AG09319 (cell line): ENCODE measurements at regions not wholly inside any gene's neighbourhood (a gene's known extent, or its start where the extent isn't known, plus 50 kb on each side); places are given as distances from the start of the nearest gene placed in this dataset.
"Not testable (repeated sequence)": the region's sequence is repeated elsewhere in the genome, so short reads cannot be mapped to it uniquely, and the experiment has no call there.

Experiments
- DNase-seq: peaks from one replicate; pipeline ENCODE4 v3.0.0-alpha.2; 2010; ENCODE audit warnings: low read depth; ENCODE audit errors: extremely low read depth
- CTCF ChIP-seq: IDR thresholded peaks from 2 replicates; pipeline ENCODE4 v1.5.1; 2011; ENCODE audit warnings: low read depth, mild to moderate bottlenecking, inconsistent platforms, low read length, moderate library complexity

- DNase-seq = no peak
- TF ChIP-seq CTCF = no peak
Observed at GRCh38 chr4:110412354-110413065, 63.4 kb upstream of the ENPEP start.

DNA sequence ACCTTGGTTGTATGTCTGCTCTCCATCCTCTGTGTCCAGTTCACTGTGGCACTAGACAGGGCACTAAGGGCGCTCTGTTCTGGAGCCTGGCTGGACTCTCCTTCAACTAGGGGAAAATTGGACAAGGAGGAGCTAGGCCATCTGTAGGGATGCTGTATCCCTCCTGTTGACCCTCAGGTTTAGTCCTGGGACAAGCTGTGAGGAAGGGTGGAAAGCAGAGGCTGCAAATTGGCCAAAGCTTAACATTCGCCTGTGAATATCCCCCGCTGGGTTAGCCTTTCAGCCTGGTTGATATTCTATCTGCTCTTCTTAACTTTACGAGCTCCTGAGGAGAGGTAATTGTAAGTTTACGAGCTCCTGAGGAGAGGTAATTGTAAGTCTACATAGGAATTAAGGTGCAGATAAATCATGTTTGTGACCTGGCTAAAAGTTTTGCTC lies 64.4 kb upstream of the ENPEP start:
- no peak for TF ChIP-seq CTCF
- no peak for DNase-seq

- not testable (repeated sequence) for DNase-seq
Observed at GRCh38 chr4:110410853-110411573, 64.9 kb upstream of the ENPEP start.

DNA sequence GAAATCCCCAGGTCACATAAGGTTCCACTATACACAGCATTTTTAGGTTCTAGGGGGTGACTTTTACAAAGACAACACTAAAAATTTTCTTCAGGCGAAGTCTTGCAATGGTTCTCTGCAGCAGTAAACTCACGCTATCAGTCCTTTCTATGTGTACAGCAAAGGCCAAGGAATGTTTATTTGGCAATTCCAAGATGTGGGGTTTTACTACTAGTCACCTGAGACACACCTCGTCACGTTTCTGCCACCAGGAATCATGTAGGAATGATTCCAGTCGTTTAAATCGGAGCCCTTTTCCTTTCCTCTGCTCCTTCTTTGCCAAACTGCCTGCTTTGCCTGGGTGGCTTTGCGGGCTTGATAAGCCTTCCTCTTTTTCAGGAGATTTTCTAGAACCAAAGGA lies 75.9 kb upstream of the ENPEP start:
- DNase-seq = no peak
- TF ChIP-seq CTCF = no peak

DNA sequence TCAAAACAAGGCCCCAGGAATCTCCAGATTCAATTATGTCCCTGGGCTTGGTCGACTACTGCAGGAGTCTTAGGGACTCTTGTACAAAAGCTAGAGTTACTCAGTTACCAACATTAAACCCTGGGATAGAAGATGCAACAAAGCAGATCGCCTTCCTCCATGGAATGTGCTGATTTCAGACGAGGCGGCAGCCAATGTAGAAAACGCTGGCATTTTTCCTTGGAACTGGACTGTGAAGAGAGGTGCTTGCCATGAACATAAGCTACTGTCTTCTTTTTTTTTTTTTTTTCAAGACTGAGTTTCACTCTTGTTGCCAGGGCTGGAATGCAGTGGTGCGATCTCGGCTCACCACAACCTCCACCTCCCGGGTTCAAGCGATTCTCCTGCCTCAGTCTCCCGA lies 76.9 kb upstream of the ENPEP start:
- DNase-seq = not testable (repeated sequence)

- DNase-seq = no peak
- no peak for TF ChIP-seq CTCF
Observed at GRCh38 chr4:110396963-110397362, 79.0 kb upstream of the ENPEP start.

- DNase-seq = no peak
- no peak for TF ChIP-seq CTCF
Observed at GRCh38 chr4:110395421-110395820, 80.5 kb upstream of the ENPEP start.

DNA sequence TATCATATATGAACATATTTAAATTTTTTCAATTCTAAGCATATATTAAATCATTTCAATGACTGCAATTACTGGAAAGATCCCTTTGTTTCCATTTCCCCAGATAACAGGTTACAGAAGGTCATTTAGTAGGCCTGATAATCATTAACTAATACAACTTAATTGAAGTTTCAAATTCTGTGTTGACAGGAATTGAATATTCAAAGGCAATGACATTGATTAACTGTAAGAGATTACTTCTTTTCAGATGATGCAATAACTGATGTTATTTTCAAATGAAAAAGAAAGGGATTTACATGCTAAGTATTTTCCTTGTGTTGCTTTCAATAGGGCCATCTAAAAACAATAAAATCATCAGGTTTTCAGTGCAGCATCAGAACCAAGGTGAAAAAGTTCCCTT lies 81.1 kb upstream of the ENPEP start:
- DNase-seq = no peak
- TF ChIP-seq CTCF = no peak
